Stimulated activated CD4-positive, alpha-beta T cell treated with anti-CD3 and anti-CD28 coated beads, Interleukin-15, amount 100 ng/mL, for 48 hours (primary cell): ENCODE measurements at regions not wholly inside any gene's neighbourhood (a gene's known extent, or its start where the extent isn't known, plus 50 kb on each side); places are given as distances from the start of the nearest gene placed in this dataset.
"Not testable (repeated sequence)": the region's sequence is repeated elsewhere in the genome, so short reads cannot be mapped to it uniquely, and the experiment has no call there.

Experiments
- DNase-seq, 2 donors: peaks; one replicate each; pipeline ENCODE4 v3.0.0-alpha.2; 2020; ENCODE audit warnings: low read depth in 2 of 2

DNA sequence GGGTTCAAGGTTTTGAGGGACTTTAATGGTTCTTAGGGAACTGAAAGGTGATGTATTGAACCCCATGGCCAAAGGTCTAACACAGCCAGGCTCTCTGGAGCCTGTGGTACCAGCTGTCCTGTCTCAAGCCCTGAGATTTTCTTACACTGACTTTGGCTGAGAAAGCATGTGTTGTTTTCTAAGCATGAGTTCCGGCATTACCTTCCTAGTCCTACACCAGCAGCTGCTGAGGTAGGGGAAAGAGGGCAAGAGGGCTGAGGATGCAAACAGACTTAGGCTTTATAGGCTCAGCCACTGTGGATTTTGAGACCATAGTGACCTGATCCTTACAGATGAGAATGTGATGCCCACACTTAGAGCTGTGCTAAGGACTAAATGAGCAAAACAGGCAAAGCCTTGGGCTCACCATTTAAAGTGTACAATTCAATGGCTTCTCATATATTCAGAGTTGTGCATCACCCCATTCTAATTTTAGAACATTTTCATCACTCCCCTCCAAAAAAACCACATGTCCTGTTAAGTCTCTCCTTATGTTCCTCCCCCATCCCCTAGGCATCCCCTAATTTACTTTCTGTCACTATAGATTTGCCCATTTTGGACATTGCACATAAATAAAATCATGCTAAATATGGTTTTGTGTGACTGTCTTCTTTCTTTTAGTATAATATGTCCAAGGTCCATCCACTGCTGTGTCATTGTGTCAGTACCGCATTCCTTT, 99.7 kb upstream of the OTOS start:
- DNase-seq: no peak

DNA sequence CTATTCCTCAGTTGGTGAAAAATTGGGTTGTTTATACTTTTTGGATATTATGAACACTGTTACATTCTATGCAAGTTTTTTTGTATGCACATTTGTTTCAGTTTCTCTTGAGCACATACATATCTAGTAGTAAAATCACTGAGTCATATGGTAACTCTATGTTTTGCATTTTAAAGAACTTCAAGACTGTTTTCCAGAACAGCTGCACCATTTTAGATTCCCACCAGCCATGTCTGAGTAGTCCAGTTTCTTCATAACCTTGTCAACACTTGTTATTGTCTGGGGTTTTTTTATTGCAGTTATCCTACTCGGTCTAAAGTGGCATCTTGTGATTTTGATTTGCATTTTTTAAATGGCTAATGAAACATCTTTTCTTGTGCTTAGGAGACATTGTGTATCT, 100.3 kb upstream of the OTOS start:
- no peak for DNase-seq

DNA sequence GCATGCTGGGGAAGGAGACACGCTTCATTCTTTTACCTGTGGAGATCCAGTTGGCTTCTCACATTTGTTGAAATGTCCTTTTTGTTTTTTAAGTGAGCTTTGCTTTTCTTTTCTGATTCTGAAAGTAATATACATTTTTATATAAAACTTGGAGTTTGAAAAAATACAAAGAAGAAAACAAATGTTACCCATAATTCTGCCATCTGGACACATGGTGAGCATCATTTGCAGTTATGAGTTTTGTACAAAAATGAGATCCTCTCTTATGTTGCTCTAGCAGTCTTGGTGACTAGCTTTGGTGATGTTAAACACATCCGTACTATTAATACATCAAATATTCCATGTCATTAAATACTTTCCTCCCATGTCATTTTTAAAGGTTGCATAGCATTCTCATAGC, 101.1 kb upstream of the OTOS start:
- DNase-seq: no peak

DNA sequence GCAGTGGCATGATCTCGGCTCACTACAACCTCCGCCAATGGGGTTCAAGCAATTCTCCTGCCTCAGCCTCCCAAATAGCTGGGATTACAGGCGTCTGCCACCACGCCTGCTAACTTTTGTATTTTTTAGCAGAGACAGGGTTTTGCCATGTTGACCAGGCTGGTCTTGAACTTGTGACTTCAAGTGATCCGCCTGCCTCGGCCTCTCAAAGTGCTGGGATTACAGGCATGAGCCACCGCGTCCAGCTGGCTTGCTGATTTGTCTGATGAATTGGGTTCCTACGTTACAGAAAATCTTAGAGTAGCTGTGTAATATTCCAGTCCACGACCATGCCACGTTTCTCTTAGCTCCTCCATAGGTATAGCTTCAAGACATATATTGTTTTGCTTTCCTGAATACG, 102.6 kb upstream of the OTOS start:
- DNase-seq: not testable (repeated sequence)

DNA sequence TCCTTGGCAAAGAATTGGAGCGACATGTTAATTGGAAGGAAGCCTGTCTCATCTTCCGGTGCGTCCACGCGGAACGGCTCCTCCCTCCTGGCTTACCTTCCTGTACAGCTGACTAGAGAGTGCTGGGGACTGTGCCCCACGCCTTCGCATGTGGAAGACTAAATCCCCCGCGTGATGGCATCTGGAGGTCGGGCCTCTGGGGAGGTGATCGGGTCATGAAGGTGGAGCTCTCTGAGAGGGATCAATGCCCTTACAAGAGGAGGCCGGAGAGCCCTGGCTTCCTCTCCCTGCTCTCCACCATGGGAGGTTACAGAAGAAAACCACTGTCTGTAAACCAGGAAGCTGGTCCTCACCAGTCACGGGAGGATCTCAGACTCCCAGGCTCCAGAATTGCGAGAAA, 104.1 kb upstream of the OTOS start:
- DNase-seq: no peak

DNA sequence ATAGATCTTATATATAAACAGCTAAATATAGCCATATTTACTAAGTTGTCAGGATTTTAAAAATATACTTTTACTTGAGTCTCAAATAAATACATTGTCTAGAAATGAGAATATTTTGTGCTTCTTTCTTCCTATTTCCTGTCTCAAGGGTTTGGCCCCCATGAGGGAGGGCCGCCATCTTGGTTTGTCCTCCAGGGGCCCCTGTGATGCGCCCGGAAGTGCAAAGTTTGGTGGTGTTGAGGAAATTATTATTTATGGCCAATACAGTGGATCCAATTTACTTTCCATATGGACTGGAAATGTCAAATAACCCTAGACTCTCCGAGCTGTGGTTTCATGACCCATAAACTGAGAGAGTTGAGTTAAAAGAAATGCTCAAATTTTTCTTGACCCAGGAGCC, 104.7 kb upstream of the OTOS start:
- no peak for DNase-seq

DNA sequence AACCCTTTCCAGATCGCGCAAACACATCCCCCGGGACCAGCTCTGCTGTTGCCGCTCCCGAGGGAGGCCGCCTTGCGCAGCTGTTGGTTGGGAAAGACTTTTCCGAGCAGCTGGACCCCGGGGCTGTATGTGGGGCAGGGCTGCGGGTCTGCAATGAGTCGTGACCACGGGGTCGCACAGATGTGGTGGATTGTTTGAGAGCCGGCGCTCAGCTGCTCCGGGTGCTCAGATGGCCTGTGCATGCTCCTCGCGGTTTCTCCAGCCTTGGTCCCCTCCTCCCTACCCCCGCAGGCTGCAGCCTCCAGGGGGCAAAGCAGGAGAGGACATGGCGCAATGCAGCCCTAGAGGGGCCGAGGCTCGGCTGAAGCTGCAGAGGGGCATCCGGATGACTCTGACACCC, 105.2 kb upstream of the OTOS start:
- no peak for DNase-seq

DNA sequence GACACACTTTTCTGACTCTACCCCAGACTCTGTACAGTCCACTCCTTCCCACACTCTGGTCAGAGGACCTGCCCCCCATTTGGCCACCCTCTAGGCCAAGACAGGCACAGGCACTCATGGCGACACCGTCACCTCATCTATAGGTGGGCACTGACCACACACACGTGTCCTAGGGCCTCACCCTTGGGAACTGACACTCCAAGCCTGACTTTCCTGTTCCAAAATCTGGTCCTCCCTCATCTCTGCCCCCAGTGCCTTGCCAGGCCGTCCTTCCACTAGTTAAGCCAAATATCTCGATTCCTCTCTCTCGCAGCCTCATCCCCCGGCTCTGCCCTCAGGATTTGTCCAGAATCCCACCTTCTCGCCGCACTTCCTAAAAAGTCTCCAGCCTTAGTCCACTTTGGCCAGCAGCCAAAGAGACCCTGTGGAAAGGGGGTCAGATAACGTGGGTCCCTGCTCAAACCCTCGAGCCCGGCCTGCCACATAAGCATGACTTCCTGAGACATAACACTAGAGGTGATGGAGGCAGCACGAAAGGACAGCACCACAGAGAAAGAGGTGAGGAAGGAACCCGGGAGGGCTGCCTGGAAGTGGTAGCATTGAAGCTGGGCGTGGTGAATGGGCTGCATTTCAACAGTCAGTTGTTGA, 105.8 kb upstream of the OTOS start:
- DNase-seq: no peak

DNA sequence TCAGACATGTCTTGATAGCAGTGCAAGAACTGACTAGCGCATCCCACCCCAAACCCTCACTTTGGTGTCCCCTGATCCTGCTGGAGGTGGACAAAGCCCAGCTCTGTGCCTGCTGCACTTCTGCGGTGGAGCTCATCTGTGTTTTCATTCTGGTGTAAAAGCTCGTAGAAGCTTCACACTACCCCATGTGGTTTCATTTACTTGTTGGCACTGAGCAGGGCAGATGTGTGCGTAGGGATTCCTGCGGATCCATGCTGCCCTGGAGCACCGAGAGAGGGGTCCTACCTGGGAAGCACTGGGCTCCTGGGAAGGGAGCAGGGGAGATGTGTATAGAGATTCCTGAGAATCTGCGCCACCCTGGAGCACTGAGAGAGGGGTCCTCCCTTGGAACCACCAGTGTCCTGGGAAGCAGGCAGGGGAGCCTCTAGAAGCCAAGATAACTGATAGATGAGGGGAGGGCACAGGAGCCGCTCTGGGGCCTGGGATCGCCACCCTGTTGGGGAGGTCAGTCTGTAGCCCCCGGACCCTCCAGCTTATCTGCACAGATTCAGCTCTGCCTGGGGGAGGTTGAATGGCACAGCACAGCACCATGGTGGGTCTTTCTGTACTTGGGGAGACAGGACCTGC, 106.9 kb upstream of the OTOS start:
- no peak for DNase-seq

DNA sequence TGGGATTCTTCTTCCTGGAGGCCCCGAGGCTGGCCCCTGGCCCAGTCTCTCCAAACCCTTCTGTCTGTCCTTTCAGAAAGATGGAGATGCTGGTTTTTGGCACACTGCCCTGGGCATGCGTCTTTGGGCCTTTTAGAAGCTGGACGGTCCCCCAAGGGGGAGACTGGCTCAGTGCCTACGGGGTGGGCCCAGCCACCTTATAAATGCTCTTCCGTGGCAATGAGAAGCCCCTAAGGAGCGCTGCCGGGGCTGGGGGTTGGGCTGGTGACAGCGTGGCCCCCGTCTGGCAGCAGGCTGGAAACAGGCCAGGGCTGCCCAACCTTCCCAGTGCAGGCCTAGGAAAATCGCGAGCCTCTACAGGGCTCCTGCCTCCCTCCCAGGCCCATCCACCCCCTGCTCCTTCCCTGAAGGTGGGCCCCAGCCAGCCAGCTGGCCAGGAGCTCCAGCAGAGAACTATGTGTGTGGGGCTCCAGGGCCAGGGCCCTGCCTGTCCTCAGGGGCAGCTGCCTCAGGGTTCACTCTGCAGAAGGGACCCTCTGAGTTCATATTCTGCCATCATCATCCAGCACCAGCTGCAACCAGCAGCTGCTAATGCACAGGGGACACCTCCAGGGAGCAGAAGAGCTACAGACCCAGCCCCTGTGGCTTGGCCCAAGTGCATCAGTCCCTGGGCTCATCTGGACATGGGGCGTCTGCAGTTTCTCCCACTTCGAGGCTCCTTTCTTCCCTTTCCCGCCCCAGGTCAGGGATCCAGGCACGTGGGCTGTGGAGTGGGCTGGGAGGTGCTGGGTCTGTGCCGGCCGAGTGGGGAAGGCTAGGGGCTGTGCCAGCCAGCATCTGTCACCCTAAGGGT, 107.6 kb upstream of the OTOS start:
- DNase-seq: no peak

DNA sequence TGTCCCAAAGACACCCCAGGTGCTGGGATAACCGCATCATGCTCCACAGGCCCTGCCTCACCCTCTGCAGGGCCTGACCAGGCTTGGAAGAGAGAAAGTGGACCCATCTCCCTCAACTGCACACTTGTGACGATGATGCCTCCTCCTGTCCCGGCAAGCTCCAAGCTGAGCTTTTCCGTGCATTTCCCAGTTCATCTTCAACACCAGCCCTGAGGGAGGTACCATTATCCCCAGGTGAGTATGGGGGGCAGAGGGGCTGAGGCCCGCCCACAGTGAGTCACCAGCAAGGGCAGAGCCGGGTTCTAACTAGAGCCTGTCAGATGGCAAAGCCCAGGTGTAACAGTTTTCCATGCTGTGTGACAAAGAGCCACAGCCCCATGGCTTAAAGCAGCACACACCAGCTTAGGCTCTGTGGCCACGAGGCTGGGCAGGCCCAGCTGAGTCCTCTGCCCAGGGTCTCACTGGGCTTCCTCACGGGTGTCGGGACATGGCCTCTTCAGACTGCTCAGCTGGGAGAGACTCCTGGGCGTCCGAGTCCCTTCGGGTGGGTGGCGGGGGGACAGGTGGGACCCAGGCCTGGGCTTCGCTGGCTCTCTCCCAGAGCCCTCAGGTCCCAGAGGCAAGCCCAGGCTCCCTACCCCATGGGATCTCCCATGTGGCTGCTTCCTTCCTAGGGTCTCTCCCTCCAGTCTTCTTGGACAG, 108.4 kb upstream of the OTOS start:
- DNase-seq: no peak

DNA sequence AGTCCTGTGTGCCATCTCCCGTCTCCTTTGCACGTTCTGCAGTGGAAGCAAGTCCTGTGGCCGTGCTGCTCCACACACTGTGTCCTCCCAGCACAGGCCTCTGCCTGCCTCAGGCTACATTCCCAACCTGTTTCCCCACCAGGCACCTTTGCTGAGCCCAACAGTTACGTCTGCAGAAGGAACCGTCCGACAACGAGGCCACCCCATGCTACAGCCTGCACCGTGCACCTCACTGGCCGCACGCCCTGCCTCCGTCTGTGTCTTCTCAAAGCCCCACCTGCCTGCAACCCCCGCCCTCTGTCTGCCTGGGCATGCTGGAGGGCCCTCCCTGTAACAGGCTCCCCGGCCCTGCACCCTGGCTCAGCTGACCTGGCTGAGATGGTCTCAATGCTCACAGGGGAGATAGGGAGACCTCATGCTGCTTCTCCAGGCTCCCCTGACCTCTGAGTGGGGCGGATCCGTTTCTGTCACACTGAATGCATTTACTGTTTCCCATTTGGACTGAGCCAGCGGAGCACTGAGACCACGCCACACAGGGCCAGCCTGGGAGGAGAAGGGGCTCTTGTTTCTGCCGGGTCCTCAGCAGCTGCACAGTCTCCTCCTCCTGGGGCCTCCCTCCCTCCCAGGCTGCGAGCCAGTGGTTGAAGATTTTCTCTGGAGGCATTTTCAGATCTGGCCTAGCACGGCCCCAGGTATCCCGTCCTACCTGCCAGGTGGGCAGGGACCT, 109.1 kb upstream of the OTOS start:
- DNase-seq: no peak

DNA sequence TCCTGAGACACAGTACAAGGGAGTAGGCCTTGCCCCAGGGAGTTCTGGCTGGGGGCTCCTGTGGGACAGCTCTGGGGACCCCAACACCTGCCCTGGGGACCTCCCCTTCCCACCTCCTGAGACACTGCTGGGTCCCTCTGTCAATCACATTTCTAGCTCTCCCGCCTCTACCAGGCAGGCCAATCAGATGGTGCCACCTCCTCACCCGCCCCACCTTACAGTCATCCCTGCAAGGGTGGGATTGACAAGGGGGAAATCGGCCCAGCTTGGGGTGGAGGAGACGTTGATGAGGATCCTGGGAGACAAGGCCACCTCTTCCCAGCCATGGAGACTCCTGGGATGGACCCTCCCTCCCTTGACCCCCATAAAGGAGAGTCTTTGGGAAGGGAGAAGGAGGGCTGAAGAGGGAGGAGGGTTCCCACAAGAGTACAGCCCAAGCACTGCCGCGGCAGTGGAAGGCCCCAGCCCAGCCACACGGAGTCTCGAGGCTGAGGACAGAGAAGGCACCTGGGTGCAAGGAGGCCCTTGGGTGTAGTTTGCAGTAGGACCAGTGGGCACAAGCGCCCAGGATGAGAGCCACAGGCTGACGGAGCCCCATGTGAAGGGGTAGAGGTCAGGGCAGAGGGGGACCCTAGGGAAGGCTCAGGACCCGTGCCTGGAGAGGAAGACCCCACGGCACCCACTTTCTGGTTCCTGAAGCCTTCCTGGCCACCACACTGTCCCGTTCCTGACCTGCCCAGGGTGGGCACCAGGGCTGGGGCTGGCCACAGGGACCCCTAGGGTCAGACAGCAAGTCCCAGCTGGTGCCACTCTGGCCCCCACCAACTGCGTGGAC, 109.9 kb upstream of the OTOS start:
- DNase-seq: no peak

DNA sequence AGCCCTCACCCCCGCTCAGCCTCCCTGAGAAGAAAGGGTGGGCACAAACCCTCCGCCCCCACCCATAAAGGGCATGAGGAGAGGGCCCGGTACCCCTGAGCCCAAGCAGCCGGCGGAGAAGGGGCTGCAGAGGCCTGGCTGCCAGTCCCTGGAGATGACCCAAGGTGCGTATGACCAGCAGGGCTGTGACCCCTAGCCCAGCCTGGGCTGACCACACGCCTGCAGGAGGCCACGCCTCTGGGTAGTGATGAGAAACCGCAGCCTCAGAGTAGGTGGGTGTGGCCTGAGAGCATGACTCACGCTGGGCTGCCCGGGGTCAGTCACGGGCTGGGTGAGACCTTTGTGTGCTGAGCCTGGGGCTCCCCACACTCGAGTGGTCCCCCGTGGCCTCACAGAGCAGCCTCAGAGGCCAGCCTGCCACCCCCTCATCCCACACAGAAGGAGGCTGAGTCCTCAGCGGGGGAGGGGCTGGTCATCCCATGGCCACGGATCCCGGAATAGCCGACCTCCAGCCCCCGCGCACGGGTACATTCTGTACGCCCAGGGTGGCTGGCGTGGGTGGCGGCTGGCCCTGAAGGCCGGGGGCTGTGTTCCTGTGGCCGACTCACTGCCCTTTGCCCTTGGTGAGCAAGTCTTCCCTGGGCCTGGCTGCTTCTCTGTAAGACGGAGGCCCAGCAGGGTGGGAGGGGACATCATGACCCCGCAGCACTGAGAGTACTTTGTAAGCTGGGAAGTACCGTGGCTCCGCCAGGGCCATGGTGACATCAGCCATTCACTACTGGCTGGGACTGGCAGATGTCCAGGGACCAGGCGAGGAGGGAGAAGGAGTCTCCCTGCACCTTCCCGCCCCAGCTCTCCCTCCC, 110.8 kb upstream of the OTOS start:
- no peak for DNase-seq

DNA sequence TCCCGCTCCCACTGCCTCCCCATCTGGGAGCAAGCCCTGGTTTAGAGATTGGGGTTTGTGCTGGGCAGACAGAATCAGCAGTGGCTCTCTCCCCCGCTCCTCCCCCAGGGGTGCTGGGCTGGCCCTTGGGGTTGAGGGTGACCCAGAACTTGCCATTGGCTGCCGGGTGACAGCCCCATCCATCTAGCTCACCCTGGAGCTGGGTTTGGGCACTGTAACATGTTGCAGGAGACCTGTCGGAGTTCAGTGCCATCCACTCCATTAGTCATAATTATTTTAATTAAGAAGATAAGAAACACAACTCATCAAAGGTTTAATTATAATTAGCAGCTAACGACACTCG, 111.4 kb upstream of the OTOS start:
- DNase-seq: no peak

DNA sequence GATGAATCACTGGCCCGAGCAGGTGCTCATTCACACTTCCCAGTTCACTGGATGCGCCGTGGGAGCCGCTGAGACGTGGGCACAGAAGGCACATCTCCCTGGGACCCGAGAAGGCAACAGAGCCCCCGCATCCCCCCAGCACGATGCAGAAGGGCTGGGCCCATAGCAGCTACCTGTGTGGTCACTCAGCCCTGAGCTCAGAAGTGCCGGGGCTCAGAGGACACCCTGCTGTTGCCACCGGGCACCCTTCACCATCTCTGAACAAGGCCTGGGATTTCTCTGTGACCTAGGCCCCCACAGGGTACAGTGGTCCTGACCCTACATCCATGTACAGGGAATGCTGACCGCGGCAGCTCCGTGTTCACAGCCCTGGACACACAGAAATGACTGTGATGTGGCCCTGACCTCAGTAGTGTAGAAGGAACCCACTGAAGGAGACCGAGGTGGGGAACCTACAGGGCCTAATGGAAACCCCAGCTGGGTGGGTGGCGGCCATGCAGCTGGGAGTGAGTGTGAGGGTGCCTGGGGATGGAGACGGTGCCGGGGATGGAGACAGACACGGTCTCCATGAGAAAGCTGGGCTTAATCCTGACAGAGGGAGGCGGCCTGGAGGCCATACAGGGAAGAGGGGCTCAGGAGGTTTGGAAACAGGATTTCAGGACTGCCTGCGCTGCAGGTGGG, 111.9 kb upstream of the OTOS start:
- DNase-seq: no peak

DNA sequence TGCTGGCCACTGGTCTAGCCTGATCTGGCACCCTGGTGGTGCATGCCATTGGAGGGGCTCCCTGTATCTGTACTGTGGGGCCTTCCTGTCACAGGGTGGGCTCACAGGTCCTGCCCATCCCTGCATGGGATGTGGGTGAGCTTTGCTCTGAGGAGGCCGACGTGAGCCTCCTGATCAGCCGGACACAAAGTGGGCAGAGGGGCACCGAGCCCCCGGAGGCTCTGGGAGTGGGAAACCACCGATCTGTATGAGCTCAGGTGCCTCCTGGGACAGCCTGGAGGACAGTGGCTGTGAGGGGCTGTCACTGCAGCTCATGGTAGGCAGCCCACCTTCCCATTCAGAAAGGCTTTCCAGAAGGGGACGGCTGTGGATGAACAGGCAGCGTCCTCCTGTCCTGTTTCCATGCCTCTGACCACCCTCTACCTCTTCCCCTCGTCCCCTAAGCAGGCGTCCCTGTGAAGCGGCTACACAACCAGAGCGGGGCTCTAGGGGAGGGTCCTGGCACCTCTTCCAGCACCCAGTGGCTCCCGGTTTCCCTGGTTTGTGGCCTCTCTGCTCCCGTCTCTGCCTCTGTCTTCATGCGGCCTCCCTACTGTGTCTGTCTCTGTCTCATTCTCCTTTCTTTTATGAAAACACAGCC, 112.5 kb upstream of the OTOS start:
- no peak for DNase-seq

DNA sequence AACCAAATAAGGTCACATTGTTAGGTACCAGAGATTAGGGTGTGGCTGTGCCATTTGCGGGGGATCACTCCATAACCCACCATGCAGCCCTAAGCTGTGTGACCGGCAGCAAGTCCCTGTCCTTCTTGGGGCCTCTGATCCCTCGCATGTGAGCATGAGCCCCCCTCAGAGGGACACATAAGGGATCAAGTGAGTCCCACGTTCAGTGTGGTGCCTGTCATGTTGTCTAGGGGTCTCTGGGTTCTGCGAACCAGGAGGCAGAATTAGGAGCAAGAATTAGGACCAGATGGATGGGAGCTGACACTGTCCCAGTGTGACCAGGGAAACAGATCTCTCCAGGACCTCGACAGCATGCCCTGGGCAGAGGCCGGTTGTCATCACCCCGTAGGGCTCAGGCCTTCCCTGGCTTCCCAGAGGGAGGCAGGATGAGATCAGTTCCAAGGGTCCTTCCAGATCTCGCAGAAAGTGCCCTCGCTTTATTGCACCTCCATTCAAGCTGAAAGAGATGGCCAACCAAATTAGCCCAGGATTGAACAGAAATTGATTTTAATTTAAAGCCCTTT, 113.2 kb upstream of the OTOS start:
- DNase-seq: no peak
